Adipose tissue (tissue), 3 donors: ENCODE measurements at regions not wholly inside any gene's neighbourhood (a gene's known extent, or its start where the extent isn't known, plus 50 kb on each side); places are given as distances from the start of the nearest gene placed in this dataset.
"Not testable (repeated sequence)": the region's sequence is repeated elsewhere in the genome, so short reads cannot be mapped to it uniquely, and the experiment has no call there.

Experiments
- H3K27ac ChIP-seq: one replicate; pipeline ENCODE4 v1.5.1; 2013; ENCODE audit warnings: low read depth, low read length
- WGBS, 3 donors: extraction: QIAGEN DNeasy Blood & Tissue Kit; methylation state at CpG; one replicate each; pipeline ENCODE4 v1.1.7; 2013; 5-methylcytosine and 5-hydroxymethylcytosine counted together
- donor health status: healthy with polysubstance abuse.
- donor health status: Bipolar disorder and iron deficiency.
- donor health status: healthy.

DNA sequence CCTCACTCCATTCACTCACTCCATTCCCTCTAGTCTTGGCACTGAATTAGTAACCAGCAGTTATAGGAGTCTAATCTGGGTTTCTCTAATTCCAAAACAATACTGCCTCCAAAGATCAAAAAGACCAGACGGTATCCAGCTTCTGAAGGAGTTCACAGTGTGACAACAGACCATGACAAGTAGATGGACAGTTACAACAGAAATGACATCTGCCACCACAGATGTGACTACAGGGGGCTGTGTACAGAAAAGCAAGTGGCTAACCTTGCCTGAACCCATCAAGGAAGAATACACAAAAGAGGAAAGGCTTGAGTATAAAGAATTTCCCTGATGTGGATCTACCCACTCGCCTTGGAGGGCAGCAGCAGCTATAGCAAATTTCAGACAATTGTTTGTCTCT is 112.4 kb downstream of the ACTL7B start:
- WGBS, 3 donors: 55 to 88% (median 77%) methylated on average over 2 of the region's 2 CpGs
- H3K27ac ChIP-seq: no peak overlapping the region

DNA sequence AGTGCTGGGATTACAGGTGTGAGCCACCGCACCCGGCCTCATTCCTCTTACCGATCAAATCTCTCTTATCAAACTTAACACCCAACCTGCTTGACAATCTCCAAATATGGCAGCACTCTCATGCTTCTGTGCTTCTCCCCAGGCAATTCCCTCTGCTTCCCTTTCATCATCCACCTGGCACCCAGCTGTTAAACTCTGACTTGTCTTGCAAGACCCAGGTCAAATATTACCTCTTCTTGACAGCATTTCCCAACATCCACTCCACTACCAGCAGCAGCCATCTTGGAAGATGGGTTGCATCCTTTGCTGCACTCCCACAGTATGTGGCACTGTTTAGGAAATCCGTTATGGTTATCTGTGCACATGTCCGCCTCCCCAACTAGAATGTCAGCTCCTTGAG is 113.6 kb downstream of the ACTL7B start:
- 78 to 87% (median 80%) methylated on average over 5 of the region's 5 CpGs for WGBS, 3 donors
- H3K27ac ChIP-seq: no peak overlapping the region

- H3K27ac ChIP-seq: not testable (repeated sequence)
- WGBS, 3 donors: 42 to 83% (median 65%) methylated on average over 1 of the region's 1 CpG
Observed at GRCh38 chr9:108731292-108731691, 124.5 kb downstream of the ACTL7B start.

DNA sequence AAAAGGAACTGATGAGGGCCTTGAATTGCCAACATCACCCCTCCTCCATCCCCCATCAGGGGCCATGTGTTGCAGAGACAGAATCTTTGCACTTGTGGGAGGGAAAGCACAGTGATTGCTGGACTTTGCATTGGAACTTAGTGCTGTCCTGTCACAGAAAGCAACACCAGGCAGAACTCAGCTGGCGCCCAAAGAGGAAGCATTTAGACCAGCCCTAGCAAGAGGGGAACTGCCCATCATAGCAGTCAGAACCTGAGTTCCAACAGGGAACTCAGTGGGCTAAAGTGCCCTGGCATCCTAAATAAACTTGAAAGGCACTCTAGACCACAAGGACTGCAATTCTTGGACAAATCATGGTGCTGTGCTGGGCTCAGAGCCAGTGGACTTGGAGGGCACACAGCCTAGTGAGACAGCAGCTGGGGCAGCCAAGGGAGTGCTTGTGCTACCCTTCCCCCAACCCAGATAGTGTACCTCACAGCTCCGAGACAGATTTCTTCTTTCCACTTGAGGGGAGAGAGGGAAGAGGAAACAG is 128.1 kb downstream of the ACTL7B start:
- 42 to 59% (median 57%) methylated on average over 2 of the region's 2 CpGs for WGBS, 3 donors
- H3K27ac ChIP-seq: no peak overlapping the region

DNA sequence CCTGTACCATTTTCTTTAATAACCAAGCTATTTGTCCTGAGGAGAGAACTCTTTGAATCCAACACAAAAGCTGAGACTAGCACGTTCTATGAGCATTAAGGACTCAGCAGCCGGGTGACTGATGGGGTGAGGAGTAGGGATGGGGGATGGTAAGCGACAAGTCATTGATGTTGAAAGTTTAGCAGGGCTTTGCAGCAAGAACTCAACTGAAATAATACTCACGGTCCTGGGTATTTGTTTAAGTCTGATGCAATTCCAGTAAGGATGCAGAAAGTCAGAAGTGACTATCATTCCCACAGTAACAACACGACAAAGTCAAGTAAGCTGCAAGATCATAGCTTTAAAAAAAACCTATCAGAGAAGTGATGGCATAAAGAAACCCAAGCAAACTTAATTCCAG is 131.1 kb downstream of the ACTL7B start:
- no peak overlapping the region for H3K27ac ChIP-seq
- 57 to 70% (median 66%) methylated on average over 5 of the region's 5 CpGs for WGBS, 3 donors

GRCh38 chr9:108724122-108724521 is 131.7 kb downstream of the ACTL7B start:
- H3K27ac ChIP-seq: no peak overlapping the region
- WGBS, 3 donors: 86 to 87% (median 87%) methylated on average over 4 of the region's 4 CpGs

- H3K27ac ChIP-seq: no peak overlapping the region
- 67 to 73% (median 69%) methylated on average over 7 of the region's 7 CpGs for WGBS, 3 donors
Observed at GRCh38 chr9:108722396-108722795, 133.4 kb downstream of the ACTL7B start.

GRCh38 chr9:108720191-108720642 is 135.6 kb downstream of the ACTL7B start:
- whole genome bisulfite sequencing, 3 donors: 33 to 74% (median 43%) methylated on average over 2 of the region's 2 CpGs

GRCh38 chr9:108710424-108710823 is 145.4 kb downstream of the ACTL7B start:
- WGBS, 3 donors: 48 to 83% (median 82%) methylated on average over 3 of the region's 3 CpGs

More at GRCh38 chr9:108720191-108720642, 135.6 kb downstream of the ACTL7B start:
- no peak overlapping the region for H3K27ac ChIP-seq

DNA sequence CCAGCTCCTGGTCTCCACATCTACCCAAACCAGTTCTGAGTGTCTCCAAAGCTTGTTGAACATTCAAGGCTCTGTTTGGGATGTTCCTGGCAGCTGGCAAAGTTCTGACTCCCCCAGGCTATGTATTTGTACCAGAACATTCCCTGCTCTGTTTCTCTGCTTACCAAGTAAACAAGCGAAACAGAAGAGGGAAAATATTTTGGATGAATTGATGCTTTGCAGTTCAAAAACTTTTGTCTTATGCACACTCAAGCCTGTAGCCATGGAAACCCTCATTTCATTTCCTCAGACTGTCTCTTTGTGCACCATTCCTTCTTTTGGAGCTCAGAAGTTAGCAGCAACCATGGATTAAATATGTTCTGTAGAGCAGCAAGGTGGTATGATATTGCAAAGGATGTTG is 145.8 kb downstream of the ACTL7B start:
- no peak overlapping the region for H3K27ac ChIP-seq

More at GRCh38 chr9:108710424-108710823, 145.4 kb downstream of the ACTL7B start:
- H3K27ac ChIP-seq: no peak overlapping the region

GRCh38 chr9:108709126-108709525 is 146.7 kb downstream of the ACTL7B start:
- no peak overlapping the region for H3K27ac ChIP-seq

More for the DNA sequence above, 145.8 kb downstream of the ACTL7B start:
- WGBS, 3 donors: 66 to 94% (median 88%) methylated on average over 1 of the region's 1 CpG

DNA sequence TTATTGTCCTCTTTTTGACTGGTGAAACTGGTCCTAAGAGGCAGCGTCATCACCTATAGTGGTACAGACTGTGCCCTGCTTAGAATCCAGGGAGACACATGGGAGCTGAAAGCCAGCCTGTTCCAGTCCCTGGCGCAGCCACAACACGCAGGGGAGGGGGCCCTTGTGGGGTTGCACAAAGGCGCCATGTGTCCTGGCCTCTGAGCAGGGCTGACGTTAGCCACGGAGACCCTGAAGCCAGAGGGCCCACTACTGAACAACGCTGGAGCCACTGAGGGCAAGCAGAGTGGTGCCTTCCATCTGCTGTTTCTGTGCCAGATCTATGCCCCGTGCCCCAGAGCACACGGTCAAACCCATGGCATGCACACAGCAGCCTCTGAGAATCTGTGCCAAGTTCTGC is 147.3 kb downstream of the ACTL7B start:
- WGBS, 3 donors: 76 to 88% (median 83%) methylated on average over 9 of the region's 9 CpGs
- H3K27ac ChIP-seq: no peak overlapping the region

DNA sequence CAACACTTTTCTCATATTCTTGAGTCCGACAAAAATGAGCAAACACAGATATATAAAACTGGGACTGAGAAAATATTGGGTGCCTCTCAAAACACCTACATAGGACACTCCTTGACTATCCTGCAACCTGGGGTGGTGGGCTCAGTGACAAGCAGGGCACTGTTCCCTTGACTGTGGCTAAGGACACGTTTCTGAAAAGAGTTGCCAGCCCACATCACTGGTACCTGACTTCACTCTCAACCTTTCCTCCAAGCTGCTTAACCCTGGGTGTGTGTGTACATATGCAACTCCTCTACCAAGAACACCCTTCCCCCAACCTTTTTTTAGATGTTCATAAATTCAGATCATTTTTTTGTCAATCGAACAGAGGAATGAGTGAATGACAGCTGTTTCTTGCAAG is 148.7 kb downstream of the ACTL7B start:
- 54 to 81% (median 72%) methylated on average over 3 of the region's 3 CpGs for whole genome bisulfite sequencing, 3 donors
- H3K27ac ChIP-seq: no peak overlapping the region

GRCh38 chr9:108704156-108704852 is 151.5 kb downstream of the ACTL7B start:
- no peak overlapping the region for H3K27ac ChIP-seq
- WGBS, 3 donors: 69 to 91% (median 77%) methylated on average over 4 of the region's 4 CpGs

- 67 to 84% (median 81%) methylated on average over 9 of the region's 9 CpGs for WGBS, 3 donors
- no peak overlapping the region for H3K27ac ChIP-seq
Observed at GRCh38 chr9:108703429-108703828, 152.4 kb downstream of the ACTL7B start.

GRCh38 chr9:108702681-108703080 is 153.1 kb downstream of the ACTL7B start:
- WGBS, 3 donors: 80 to 89% (median 86%) methylated on average over 4 of the region's 4 CpGs
- no peak overlapping the region for H3K27ac ChIP-seq

GRCh38 chr9:108698801-108699200 is 157.0 kb downstream of the ACTL7B start:
- 0 to 48% (median 43%) methylated on average over 1 of the region's 1 CpG for WGBS, 3 donors
- no peak overlapping the region for H3K27ac ChIP-seq

DNA sequence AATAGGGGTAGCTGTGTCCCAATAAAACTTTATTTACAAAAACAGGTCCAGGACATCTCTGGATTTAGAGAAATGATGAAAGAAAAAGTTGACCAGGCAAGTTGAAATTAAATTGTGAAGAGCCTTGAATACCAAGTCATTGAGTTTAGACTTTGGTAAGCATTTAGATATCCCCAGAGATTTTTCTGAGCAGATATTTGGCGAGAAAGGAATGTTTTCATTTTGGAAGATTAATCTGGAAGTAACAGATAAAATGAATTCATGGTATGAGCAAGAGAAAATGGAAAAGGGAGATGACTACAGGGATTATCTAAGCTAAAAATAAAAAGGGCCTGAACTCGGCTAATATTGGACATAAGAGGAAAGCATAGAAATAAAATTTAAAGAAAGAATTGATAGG is 157.6 kb downstream of the ACTL7B start:
- no peak overlapping the region for H3K27ac ChIP-seq
- WGBS, 3 donors: 50 to 58% (median 56%) methylated on average over 2 of the region's 2 CpGs

- H3K27ac ChIP-seq: no peak overlapping the region
- WGBS, 3 donors: 64 to 90% (median 79%) methylated on average over 3 of the region's 3 CpGs
Observed at GRCh38 chr9:108696156-108696555, 159.6 kb downstream of the ACTL7B start.

DNA sequence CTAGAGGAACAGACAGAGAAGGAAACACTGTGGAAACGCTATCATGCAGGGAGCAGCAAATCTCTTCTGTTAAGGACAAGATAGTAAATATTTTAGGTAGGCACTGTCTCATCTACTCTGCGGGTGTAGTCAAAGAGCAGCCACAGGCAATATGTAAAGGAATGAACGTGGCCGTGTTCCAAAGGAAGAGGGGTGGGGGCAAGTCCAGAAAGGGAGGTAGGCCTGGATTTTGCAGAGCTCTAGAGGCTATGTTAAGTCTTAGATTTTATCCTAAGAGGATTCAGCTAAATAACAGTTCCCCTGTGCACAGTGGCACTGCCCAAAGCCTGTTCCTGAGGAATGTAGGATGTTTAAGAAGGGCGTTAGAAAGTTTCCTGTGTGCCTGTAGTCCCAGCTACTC is 161.6 kb downstream of the ACTL7B start:
- WGBS, 3 donors: 35 to 71% (median 65%) methylated on average over 5 of the region's 5 CpGs
- H3K27ac ChIP-seq: no peak overlapping the region
